Activated CD8-positive, alpha-beta memory T cell treated with anti-CD3 and anti-CD28 coated beads, Interleukin-2, amount 50 U/mL, for 24 hours (primary cell): ENCODE measurements at regions not wholly inside any gene's neighbourhood (a gene's known extent, or its start where the extent isn't known, plus 50 kb on each side); places are given as distances from the start of the nearest gene placed in this dataset.
"Not testable (repeated sequence)": the region's sequence is repeated elsewhere in the genome, so short reads cannot be mapped to it uniquely, and the experiment has no call there.

Experiments
- DNase-seq: peaks from one replicate; pipeline ENCODE4 v3.0.0-alpha.2; 2020; ENCODE audit errors: extremely low read depth

GRCh38 chr9:7545371-7546165 lies 254.0 kb downstream of the DMAC1 start:
- DNase-seq, result no peak

- no peak for DNase-seq
Measured at GRCh38 chr9:7542693-7543092, 256.9 kb downstream of the DMAC1 start.

- DNase-seq, result no peak
Measured at GRCh38 chr9:7542126-7542525, 257.5 kb downstream of the DMAC1 start.

DNA sequence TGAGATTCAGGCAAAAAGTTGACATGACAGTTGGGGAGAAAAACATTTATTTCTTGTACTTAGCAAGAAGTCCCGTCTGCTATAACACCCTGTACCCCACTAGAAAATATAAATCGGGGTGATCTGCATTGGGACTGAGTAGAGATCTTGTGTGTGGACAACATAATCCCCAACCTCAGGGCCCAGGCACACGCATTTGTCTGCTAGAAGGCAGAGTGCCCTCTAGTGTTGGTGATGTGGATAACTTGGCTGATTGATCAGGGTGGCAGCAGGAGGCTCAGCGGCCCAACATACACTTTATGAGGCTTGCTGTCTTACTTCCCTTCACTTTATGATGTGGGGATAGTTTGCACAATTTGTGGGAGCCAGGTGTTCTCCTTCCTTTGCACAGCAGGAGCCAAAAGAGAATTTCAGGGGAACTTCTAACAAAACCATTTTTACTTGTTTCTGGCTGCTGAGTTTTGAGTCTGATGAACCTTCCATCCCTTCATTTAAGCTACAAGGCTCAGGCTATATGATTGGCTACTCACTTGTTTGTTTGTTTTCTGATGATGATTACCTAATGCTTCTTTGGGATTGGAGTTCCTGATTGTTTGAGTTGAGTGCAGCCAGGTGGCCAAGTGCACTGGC lies 263.2 kb downstream of the DMAC1 start:
- no peak for DNase-seq

DNA sequence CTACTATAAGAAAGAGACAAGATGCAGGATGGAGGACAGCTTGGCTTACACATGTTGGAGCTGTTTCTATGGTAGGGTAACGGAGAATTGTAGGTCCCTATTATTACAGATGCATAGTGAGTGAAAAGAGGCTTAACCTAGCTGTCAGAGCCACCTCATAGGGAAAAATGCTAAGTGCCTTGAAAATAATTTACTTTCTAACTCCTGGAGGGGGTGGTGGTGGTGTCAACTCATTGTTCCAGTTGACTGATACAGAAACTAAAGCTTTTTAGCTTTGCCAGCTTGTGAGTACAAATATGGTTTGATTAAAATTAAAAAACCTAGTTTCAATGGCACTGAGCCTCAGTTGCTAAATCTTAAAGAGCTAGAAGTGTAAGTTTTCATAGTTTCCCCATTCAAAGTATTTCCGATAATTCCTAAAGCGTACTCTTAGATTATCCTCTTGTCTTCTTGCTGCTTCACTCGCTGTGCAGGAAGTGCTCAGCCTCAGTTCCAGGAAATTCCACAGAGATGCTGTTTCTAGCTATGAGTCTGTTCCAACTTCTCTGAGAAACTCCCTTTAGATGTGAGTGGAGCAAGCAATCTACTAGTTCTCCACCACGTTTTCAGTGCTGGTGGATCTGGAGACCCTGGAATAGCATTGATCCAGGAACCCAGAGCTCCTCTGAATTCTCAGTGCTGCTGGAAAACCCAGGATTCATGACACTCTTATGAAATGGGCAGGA lies 265.2 kb downstream of the DMAC1 start:
- DNase-seq, result no peak

- no peak for DNase-seq
Measured at GRCh38 chr9:7533376-7534090, 266.0 kb downstream of the DMAC1 start.

DNA sequence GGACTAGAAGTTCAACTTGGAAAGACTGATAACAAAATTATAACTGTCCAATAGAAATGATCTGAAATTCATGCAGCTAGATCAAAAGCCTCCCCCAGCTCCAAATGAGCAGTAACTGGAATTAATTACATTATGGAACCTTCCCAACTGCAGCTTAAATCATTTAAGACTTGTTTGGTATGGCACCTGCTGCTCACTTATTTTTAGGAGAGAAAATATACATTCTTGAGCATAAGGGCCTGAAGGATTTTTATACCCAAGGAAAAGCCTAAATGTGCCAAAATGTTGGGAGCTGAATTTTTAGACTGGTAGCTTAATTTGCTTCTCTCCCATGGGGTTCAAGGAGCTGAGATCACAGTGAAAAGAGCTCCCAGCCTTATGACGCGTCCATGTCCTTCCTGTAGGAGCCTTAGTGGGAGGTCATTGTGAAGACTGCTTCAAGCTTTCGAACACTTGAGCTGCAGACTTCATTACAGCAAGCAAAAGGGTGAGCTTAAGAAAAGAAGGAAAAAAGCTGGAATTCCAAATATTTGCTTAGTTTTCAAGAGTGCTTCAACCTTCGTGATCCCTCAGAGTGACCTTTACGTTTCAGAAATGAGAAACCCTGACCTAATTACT lies 276.0 kb downstream of the DMAC1 start:
- DNase-seq, result no peak

DNA sequence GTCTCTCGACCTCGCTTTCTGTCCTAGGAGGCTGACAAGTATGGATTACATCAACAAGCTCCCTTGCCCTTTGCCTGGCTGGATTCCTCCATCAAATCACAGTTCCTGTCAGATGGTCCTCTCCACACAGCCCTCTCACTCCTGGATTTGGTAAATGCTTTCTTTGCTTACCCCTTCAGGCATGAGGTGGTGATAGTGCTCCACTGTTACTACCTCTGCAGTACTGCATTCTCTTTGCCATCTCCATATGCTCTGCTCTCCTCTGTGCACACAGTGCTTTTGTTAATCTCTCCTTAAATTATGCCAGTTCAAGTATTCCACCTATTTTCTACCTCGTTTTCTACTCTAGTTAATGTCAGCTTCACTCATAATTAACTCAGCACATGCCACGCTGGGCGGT lies 279.2 kb downstream of the DMAC1 start:
- no peak for DNase-seq

DNA sequence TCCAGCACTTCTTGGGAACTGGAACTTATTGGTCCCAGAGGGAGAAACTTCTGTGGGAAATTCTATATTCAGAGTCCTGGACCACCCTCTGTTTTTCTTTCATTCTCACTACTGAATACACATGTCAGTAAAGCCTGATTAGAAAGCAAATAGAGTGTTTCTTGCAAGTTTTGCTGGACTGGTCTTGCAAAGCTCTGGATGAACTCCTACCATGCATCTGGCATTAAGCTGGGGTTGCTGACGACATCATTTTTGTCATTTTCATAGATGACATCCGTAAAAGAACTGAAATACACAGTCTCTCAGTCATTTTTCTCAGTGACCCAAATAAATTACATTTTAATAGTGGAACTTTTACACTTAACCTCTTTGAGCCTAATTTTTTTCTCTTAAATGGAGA lies 283.2 kb downstream of the DMAC1 start:
- no peak for DNase-seq

- DNase-seq, result no peak
Measured at GRCh38 chr9:7510199-7510598, 289.4 kb downstream of the DMAC1 start.

DNA sequence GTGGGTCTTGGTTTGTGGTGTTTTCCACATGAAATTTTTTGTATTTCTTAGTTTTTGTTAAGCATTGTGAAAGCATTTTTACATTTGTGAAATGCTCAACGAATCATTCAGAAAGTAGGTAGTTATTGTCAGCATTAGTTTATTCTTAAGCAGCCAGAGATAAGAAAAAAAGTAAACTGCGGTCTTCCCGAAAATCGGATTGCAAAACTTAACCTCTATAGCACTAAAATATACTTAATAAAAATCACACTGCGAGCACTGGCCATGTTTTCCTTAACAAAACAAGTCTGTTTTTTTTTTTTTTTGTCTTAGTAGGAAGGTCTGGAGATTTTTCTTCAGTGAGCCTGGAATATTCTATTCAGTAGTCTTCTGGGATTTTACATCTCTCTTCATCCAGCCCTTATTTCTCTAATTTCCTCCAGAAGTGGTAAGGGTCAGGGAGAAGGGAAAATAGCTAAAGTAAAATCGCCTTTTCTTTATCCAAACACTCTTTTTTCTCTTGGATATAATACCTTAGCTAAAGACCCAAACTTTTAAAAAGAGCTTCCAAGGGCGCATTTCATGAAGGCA lies 289.9 kb downstream of the DMAC1 start:
- no peak for DNase-seq

DNA sequence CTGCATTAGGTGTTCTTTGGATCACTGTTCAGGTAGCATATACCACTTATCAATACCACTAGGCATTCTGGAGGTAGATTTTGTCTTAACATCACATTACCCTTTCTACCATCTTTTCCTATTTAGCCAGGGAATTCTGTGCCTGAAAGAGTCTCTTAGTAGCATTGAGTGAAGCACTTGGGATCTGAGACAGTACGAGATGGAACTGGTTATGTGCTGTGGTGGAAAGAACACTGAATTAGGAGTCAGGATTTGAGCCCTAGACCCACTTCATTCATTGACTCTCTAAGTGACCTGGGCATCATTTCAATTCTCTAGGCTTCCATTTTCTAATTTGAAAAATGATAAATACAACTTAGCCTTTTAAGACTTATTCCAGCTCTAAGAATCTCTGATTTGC lies 291.1 kb downstream of the DMAC1 start:
- DNase-seq, result no peak

- DNase-seq, result no peak
Measured at GRCh38 chr9:7507566-7508270, 291.9 kb downstream of the DMAC1 start.

GRCh38 chr9:7507026-7507425 lies 292.6 kb downstream of the DMAC1 start:
- DNase-seq, result no peak

- DNase-seq, result no peak
Measured at GRCh38 chr9:7500521-7500920, 299.1 kb downstream of the DMAC1 start.

- no peak for DNase-seq
Measured at GRCh38 chr9:7491641-7492040, 307.9 kb downstream of the DMAC1 start.

DNA sequence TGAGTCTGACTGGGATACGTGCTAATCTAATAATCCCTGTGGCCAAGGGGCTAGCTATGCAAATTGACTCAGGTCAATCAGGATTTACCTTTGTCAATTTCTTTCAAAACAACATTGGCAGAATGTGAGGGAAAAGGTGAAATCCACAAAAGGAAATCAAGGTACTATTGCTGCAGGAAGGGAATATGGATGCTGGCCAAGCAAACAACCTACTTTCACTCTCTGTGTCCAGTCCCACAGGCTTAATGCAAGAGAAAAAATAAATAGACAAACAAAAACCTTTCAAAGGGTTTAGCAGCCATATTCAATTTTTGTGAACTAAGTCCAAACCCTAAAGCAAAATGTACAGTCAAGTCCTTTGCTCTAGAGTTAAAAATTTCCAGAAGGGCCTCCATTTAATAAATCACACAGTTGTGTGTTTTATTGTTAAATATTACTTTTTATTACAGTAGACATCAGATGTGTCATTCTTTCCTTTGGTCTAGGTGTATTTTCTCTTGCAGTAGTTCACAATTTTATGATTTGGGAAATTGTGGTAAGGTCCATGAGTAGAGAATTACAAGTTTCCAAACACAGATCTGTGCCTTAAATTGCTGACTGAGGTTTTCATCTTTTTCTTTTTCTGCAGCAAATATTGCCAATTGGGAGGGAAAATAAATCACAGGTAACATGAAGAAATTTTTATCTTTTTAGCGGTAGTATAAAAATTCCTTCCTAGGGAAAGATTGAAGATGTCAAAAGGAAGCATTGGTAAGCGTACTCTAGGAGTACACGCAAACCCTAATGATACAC lies 309.1 kb downstream of the DMAC1 start:
- DNase-seq, result no peak

DNA sequence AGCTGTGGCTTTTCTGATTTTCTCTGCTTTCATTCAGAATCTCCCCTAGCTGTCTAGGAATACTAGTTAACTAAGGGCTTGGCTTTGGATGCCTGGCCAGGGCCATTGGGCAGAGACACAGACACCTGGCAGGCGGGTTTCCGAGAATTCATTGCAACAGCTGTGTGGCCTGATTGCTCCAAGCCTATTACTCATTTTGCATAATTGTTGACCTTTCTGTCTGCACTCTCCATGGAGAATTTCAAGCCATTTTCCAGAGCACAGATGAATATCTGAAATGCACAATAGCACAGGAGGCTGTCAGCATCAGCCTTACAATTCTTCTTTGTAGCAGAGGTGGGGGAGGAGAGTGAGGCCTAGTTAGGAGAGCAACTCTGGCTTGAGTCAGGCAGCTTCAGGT lies 310.5 kb downstream of the DMAC1 start:
- no peak for DNase-seq

DNA sequence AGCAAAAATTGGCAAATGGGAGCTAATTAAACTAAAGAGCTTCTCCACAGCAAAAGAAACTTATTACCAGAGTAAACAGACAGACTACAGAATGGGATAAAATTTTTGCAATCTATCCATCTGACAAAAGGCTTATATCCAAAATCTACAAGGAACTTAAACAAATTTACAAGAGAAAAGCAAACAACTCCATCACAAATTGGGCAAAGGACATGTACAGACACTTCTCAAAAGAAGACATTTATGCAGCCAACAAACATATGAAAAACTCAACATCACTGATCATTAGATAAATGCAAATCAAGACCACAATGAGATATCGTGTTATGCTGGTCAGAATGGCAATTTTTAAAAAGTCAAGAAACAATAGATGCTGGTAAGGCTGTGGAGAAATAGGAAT lies 315.6 kb downstream of the DMAC1 start:
- DNase-seq, result not testable (repeated sequence)

GRCh38 chr9:7481570-7481969 lies 318.0 kb downstream of the DMAC1 start:
- DNase-seq, result no peak
